Stimulated activated CD4-positive, alpha-beta T cell treated with anti-CD3 and anti-CD28 coated beads, TNF-alpha, amount 100 ng/mL, for 4 hours (primary cell): ENCODE measurements at regions not wholly inside any gene's neighbourhood (a gene's known extent, or its start where the extent isn't known, plus 50 kb on each side); places are given as distances from the start of the nearest gene placed in this dataset.
"Not testable (repeated sequence)": the region's sequence is repeated elsewhere in the genome, so short reads cannot be mapped to it uniquely, and the experiment has no call there.

Source experiments
- DNase-seq, 3 experiments: peaks; one replicate each; pipeline ENCODE4 v3.0.0-alpha.2; 2020; ENCODE audit warnings: low read depth in 3 of 3

DNA sequence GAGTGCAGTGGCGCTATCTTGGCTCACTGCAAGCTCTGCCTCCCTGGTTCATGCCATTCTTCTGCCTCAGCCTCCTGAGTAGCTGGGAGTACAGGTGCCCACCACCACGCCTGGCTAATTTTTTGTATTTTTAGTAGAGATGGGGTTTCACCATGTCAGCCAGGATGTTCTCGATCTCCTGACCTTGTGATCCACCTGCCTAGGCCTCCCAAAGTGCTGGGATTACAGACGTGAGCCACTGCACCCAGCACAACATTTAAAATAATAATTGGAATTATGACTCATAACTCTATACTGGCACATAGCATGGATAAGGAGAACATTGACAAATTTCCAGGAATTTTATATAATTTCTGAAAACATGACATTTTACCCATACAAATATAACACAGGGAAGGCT is 54.2 kb downstream of the DBET start:
- not testable (repeated sequence) for DNase-seq

DNA sequence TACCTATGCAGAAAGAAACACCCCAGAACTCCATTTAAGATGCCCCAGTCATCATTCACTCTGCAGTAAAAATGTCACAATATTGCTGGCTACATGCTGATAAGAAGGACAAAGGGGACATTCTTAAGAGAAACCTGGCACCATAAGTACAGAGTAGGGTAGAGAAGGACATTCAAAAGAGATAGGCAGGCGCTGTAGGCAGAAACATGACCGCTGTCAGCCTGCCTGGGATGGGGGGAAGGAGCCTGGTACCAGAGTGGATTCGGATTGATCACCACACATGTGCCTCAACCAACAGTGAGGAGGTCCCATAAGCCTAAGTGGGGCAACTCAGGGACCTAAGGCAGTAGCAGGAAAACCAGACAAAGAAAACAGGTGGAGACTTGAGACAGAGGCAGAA is 54.1 kb upstream of the DUX4 start:
- DNase-seq = not testable (repeated sequence)

DNA sequence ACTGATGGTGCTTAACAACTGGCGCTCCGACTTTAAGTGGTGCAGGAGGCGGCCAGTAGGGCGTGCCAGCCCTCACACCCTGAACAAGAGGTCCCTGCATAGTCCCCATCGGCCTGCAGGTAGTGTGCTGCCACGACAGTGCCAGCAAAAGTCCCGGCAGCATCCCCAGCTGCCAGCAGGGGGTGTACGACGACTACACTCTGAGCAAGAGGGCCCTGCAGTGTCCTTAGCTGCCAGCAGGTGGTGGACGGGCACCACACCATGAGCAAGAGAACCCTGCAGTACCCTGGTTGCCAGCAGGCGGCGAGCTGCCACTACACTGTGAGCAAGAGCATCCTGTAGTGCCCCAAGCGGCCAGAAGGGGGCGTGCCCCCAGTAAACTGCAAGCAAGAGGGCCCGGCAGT is 53.5 kb upstream of the DUX4 start:
- not testable (repeated sequence) for DNase-seq

DNA sequence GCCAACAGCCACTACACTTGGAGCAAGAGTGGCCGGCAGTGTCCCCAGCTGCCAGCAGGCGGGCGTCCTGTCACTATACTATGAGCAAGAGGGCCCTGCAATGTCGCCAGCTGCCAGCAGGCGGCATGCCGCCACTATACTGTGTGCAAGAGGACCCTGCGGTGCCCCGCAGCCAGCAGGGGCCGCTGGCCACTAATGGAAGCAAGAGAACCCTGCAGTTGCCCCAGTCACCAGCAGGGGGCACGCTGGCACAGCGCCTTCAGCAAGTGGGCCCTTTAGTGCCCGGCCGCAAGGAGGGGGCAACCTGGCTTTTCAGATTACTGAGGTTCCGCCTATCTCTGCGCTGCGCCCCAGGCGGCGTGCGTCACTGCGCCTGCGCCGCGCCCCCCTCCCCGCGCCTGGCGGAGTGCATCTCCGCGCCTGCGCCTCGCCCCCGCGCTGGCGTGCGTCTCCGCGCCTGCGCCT is 53.0 kb upstream of the DUX4 start:
- not testable (repeated sequence) for DNase-seq

DNA sequence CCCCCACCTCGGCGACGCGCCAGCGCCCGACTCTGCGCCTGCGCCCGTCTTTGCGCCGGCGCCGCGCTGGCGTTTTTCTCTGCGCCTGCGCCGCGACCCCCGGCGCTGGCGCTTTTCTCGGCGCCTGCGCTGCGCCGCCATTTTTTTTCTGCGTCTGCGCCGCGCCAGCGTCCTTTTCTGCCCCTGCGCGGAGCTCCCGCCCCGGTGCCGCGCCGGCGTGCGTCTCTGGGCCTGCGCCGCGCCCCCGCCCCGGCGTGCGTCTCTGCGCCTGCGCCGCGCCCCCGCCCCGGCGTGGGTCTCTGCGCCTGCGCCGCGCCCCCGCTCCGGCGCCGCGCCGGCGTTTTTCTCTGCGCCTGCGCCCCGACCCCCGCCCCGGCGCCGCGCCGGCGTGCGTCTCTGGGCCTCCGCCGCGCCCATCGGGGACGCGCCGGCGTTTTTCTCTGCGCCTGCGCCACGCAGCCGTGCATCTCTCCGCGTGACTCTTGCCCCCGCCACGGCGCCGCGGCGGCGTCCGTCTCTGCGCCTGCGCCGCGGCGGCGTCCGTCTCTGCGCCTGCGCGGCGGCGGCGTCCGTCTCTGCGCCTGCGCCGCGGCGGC is 52.4 kb upstream of the DUX4 start:
- DNase-seq = not testable (repeated sequence)

DNA sequence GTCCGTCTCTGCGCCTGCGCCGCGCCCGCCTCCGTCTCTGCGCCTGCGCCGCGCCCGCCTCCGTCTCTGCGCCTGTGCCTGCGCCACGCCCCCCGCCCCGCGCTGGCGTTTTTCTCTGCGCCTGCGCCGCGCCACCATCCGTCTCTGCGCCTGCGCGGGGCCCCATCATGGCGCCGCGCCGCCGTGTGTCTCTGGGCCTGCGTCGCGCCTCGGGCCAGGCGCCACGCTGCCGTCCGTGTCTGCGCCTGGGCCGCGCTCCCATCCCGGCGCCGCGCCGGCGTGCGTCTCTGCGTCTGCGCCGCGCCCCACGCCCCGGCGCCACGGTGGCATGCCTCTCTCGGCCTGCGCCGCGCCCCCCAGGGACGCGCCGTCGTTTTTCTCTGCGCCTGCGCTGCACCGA is 51.8 kb upstream of the DUX4 start:
- no peak for DNase-seq

DNA sequence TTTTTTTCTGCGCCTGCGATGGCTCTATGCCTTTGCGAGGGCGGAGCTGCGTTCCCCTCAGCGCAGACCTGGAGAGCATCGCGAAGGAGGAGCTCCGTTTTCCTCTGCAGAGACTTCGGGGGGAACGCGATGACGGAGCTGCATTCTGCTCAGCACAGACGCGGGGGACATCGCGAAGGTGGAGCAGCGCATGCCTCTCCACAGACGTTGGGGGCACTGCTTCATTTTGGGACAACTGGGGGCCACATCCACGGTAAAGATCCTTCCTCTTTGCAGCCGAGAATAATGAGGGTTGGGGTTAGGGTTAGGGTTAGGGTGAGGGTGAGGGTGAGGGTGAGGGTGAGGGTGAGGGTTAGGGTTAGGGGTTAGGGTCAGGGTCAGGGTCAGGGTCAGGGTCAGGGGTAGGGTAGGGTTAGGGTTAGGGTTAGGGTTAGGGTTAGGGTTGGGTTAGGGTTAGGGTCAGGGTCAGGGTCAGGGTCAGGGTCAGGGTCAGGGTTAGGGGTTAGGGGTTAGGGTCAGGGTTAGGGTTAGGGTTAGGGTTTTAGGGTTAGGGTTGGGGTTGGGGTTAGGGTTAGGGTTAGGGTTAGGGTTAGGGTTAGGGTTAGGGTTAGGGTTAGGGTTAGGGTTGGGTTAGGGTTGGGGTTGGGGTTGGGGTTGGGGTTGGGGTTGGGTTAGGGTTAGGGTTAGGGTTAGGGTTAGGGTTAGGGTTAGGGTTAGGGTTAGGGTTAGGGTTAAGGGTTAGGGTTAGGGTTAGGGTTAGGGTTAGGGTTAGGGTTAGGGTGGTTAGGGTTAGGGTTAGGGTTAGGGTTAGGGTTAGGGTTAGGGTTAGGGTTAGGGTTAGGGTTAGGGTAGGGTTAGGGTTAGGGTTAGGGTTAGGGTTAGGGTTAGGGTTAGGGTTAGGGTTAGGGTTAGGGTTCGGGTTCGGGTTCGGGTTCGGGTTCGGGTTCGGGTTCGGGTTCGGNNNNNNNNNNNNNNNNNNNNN is 51.1 kb upstream of the DUX4 start:
- peak in 1 of 3 experiments; percentile 22 for DNase-seq
